Dermis blood vessel endothelial cell (primary cell): ENCODE measurements at regions not wholly inside any gene's neighbourhood (a gene's known extent, or its start where the extent isn't known, plus 50 kb on each side); places are given as distances from the start of the nearest gene placed in this dataset.

ENCODE experiments used
- DNase-seq: peaks from one replicate; pipeline ENCODE4 v3.0.0; 2010

DNA sequence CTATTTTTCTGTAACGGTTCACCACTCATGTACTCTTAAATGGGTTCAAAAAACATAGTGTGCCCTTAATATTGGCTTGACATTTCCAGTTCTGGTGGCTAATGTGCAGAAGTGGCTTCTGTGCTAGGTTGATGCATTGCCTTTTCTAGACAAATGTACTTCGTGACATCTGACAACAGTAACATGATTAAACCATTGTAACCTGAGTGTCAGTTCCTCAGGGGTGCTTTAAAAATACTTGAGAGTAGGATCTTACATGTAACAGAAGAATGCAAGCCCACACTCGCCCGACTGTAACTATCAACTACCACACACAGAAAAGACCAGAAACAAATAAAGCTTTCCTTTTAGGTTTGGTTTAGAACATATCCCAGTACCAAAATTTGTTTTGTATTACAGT, 393.4 kb upstream of the NFE2L3 start:
- DNase-seq: no peak

DNA sequence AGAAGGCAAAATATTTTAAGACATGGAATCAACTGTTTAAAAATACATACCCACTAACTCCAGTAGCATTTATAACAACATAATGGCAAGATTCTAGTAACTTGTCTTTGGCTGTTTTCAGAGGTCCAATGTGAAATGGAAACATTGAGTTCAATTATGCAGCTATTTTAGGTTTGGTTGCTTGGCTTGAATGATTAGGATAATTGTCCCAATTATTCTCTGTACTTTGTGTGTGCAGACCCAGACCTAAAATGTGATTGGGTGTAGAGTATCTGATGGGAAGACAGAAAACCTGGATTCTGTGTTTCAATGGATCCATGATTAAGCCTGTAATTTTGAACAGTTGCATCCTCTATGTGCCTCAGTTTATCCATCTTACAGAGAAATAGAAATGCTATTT, 392.7 kb upstream of the NFE2L3 start:
- no peak for DNase-seq

GRCh38 chr7:25759748-25760147, 392.2 kb upstream of the NFE2L3 start:
- DNase-seq: no peak

DNA sequence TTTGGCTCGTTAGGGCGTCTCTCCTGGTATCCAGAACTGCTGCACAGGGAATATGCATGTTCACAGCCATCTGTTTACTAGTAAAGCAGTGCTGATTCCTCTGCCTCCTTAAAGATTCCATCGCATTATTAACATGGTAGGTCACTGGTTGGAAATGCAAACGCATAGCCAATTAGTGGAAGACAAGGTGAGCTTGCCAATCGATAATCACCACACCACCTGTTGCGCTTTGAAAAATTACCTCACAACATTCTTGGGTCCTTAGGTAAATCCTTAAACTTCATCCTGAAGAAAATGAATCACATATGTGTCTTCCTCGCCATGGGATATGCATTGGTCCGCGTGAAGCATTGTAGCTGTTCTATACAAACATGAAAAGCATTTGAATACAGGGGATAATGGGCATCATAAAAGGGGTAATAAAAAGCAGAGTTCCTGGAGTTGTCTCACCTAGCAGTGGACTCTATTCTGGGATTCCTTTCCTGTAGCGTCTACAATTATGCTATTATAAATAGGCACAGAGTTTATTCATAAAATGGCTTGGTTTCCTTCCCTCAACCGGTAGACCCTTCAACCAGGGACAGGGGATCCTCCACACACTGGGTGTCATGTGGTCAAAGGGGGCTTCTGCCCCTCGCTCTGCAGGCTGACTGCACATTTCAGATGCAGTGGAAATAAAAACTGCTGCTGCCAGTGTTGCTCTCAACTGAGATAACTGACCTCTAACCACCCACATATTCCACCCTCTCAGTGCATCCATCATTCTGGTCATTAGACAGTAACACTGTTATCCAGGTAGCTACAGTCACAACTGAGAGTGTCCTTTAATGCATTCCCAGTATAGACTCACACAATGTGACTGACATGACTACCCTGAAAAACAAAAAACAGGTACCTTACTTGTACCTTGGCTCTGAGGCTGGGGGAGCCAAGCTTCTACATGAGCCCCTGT, 389.2 kb upstream of the NFE2L3 start:
- DNase-seq: no peak

GRCh38 chr7:25763463-25763860, 388.5 kb upstream of the NFE2L3 start:
- no peak for DNase-seq

DNA sequence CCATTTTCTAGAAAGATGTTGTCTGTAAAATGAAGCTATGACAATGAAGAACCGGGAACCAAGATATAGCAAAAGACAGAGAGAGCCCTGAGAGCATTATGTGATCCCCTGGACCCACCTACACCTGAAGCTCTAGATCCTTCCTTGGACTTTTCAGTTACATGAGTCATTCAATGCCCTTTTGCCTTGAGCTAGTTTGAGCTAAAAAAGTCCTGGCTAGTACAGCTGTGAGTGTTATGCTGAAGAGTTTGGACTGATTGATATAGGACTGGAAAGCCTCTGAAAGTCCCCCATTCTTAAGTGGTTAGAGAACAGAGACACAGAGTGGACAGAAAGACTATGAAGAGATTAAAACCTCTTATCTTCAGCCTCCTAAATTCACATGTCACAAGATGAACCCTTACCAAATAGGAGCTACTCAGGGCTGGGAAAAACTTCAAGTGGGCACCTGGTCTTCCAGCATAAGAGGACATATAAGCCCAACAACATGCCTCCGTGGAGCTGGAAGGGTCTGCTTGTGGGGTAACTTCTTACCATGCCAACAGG, 386.8 kb upstream of the NFE2L3 start:
- no peak for DNase-seq

DNA sequence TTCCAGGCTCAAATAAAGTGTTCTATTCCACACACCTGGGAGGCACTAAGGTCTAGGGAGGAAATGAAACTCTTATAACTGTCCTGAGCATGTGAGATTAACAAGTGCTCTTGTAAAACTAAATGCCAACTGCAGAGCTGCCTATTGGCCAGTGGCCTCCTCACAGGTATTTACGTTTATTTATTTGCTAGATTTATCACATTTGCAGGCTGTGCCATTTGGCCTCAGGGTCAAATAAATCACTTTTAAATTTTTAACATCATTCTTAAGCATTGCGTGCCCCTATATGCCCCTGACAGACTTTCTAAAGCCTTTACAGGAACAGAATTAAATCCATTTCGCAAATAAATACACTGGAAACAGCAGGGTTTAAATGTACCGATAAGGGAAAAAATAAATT, 381.8 kb upstream of the NFE2L3 start:
- DNase-seq: no peak

DNA sequence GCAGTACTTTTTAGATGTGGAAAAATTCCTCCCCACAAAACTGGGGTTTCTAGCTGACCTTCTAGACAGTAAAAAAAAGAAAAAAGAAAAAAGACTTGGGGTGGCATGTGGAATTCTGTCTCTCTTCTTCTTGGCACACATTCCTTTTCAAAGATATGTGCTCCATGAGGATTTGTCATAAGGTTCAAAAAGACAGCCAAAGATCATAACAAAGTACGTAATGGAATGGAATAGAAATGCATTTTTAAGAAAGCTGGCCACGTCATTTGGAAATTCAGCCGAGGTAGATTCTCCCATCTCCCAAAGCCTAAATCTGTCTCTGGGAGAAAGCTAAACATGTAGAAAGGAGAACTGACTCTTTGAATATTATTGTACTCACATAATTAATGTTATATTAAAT, 381.3 kb upstream of the NFE2L3 start:
- DNase-seq: no peak

- no peak for DNase-seq
These were observed 380.5 kb upstream of the NFE2L3 start for GRCh38 chr7:25771491-25771890.

GRCh38 chr7:25772802-25773201, 379.2 kb upstream of the NFE2L3 start:
- DNase-seq: no peak

- DNase-seq: no peak
These were observed 377.3 kb upstream of the NFE2L3 start for GRCh38 chr7:25774675-25775074.

- no peak for DNase-seq
These were observed 376.4 kb upstream of the NFE2L3 start for GRCh38 chr7:25775570-25775969.

DNA sequence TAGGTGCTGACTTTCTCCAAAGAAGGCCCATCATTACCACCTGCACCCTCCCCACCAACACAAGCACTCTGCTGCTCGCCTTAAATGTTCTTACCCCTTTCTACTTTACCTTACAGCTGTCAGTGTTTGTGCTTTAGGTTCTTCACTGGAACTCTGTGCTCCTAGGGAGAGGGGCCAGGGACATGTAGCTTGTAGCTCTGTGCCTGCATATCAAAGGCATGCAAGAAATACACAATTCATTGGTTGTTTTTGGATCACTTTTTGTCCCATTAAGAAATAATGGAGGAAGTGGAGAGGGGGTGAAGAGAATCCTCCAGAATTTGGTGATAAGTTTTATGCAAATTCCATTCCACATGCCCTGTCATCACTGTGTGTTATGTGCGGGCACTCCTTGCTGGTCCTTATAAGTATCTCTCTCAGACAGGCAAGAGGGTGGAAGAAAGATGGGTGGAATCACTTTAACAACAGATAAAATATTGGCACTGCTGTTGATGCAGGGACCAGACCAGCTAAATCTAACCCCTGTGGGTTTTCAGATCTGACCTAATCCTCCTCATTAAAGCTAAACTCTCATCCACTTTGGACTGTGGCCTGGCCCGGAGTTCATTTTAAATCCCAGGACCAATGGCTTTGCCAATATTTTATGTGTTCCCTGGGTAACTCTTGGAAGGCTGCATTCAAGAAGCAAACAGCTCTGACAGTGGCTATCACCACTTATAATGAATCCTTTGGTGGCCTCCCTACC, 375.8 kb upstream of the NFE2L3 start:
- DNase-seq: no peak

DNA sequence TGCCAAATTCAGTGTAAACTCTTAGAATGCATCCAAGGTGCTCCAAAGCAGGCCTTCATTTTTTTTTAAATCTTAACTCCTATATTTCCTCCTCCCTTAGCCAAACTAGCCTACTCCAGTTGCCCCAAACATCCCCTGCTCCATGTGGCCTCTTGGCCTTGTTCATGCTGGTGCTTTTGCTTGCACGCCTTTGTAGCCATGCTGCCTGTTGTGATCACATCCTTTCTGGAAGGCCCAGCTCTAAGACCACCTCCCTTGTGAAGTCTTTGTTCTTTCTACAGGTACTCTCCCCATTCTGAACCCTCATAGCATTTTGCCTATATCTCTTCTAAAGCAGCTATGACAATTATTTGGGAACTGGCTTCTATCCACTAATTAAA, 375.3 kb upstream of the NFE2L3 start:
- DNase-seq: no peak

- no peak for DNase-seq
These were observed 373.9 kb upstream of the NFE2L3 start for GRCh38 chr7:25777969-25778708.

DNA sequence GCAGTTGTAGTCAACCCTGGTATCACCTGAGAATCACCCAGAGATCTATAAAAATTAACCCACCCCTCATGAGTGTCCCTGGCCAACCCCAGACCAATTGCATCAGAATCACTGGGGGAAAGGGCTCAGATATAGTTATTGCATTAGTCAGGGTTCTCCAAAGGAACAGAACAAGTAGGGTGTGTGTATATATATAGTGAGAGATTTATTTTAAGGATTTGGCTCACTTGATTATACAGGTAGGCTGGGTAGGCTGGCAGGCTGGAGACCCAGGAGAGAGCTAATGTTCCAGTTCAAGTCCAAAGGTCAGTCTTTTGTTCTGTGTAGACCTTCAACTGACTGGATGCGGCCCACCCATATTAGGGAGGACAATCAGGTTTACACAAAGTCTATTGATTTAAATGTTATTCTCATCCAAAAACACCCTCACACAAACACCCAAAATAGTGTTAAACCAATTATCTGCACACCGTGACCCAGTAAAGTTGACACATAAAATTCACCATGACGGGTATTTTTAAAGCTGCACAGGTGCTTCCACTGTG, 372.9 kb upstream of the NFE2L3 start:
- no peak for DNase-seq

- no peak for DNase-seq
These were observed 371.1 kb upstream of the NFE2L3 start for GRCh38 chr7:25780904-25781303.

DNA sequence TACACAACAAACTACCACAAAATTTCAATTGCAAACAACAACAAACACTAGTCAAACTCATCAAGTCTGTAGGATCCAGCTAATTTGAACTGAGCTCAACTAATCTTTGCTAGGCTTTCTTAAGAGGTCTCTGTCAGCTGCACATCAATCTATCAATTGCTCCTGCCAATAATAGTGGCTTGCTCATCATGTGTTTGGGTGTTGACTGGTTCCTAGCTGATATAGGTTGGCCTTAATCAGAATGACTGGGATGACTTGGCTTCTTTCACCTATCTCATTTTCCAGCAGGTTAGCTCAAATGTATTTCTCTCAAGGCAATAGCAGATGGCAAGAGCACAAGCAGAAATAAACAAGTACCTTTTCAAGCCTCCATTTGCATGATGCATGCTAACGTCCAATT, 370.3 kb upstream of the NFE2L3 start:
- no peak for DNase-seq

- DNase-seq: no peak
These were observed 365.1 kb upstream of the NFE2L3 start for GRCh38 chr7:25786936-25787335.

GRCh38 chr7:25787336-25787735, 364.7 kb upstream of the NFE2L3 start:
- no peak for DNase-seq

DNA sequence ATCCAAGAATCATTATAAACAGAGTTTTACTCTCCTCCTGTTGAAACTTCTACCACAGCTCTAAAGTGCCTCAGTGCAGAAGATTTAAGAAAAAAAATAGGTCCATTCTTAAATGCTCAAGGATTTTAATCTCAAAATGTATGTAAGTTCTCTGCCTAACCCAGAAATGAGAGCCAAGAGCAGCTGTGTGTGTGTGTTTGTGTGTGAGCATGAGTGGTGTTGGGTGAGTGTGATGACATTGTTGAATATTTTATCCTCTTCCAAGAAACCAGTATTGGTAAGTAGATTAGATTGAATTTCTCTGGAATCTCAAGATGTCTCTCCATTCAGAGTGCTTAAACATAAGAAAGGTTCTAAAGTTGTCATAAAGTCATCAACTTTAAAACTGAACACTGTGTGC, 363.6 kb upstream of the NFE2L3 start:
- no peak for DNase-seq

GRCh38 chr7:25788961-25789620, 362.9 kb upstream of the NFE2L3 start:
- no peak for DNase-seq
